H1 (cell line): ENCODE measurements at regions not wholly inside any gene's neighbourhood (a gene's known extent, or its start where the extent isn't known, plus 50 kb on each side); places are given as distances from the start of the nearest gene placed in this dataset.

Experiments
- CTCF ChIA-PET: fragments of 300-600 bp; sonication (Branson Sonifier 250); formaldehyde crosslinking; loops from one replicate; lab custom pipeline; 2021; ENCODE audit not compliant: partially characterized antibody; lab: Charles Lee
- POLR2A ChIA-PET: fragments of 300-600 bp; sonication (Branson Sonifier 250); formaldehyde crosslinking; loops from one replicate; lab custom pipeline; 2021; ENCODE audit warnings: inconsistent platforms; ENCODE audit not compliant: partially characterized antibody; lab: Charles Lee
- DNase-seq, 2 experiments: peaks; one replicate each; pipeline versions ENCODE4 v3.0.0 to v3.0.0-alpha.2; 2010 to 2022; ENCODE audit warnings: low spot score in 2 of 2, low read depth in 1 of 2, mixed read lengths in 1 of 2
- FAIRE-seq: peaks from 2 replicates; lab custom pipeline; 2011; peaks lifted over from hg19 to GRCh38; lab: Jason Lieb, UNC
- H2AFZ ChIP-seq: 2 replicates; pipeline ENCODE4 v1.8.1; 2012; ENCODE audit warnings: low read length, inconsistent platforms
- H2AK5ac ChIP-seq: 2 replicates; pipeline ENCODE4 v1.6.1; 2013; ENCODE audit warnings: low read depth, low read length
- H2BK120ac ChIP-seq: replicated peaks from 2 replicates; pipeline ENCODE3; 2013; ENCODE audit warnings: low read depth, low read length, inconsistent platforms
- H2BK12ac ChIP-seq: 2 replicates; pipeline ENCODE4 v1.6.1; 2013; ENCODE audit warnings: low read depth, low read length
- H2BK15ac ChIP-seq: 2 replicates; pipeline ENCODE4 v1.6.1; 2013; ENCODE audit warnings: low read length
- H2BK20ac ChIP-seq: 2 replicates; pipeline ENCODE4 v1.6.1; 2013; ENCODE audit warnings: low read length
- H2BK5ac ChIP-seq: 2 replicates; pipeline ENCODE4 v1.6.1; 2013; ENCODE audit warnings: low read depth, low read length
- H3K14ac ChIP-seq: 2 replicates; pipeline ENCODE4 v1.6.1; 2013; ENCODE audit warnings: inconsistent platforms; ENCODE audit not compliant: insufficient read length
- H3K18ac ChIP-seq: 2 replicates; pipeline ENCODE4 v1.6.1; 2013; ENCODE audit warnings: low read length; ENCODE audit errors: extremely low read depth
- H3K23ac ChIP-seq: 2 replicates; pipeline ENCODE4 v1.6.1; 2013; ENCODE audit warnings: inconsistent platforms; ENCODE audit not compliant: insufficient read length
- H3K23me2 ChIP-seq: 2 replicates; pipeline ENCODE4 v1.6.1; 2013; ENCODE audit warnings: low read depth, low read length
- H3K27ac ChIP-seq: 2 replicates; pipeline ENCODE4 v1.6.1; 2011; ENCODE audit warnings: low read depth, low read length, inconsistent platforms
- H3K27me3 ChIP-seq, 4 experiments: replicated peaks in 1 of 4; 1 replicate in 1 of 4; 2 replicates in 3 of 4; pipeline versions ENCODE4 v1.6.1 to v1.8.1; 2011 to 2013; ENCODE audit warnings: low read length in 3 of 4, mild to moderate bottlenecking in 3 of 4, inconsistent platforms in 2 of 4, mixed read lengths in 2 of 4, moderate library complexity in 1 of 4; ENCODE audit not compliant: control insufficient read depth in 3 of 4, insufficient read depth in 3 of 4; ENCODE audit errors: extremely low read depth in 1 of 4
- H3K36me3 ChIP-seq, 4 experiments: 2 replicates each; pipeline versions ENCODE4 v1.6.1 to v1.8.1; 2011 to 2013; ENCODE audit warnings: mild to moderate bottlenecking in 4 of 4, low read length in 3 of 4, moderate library complexity in 2 of 4, control low read depth in 1 of 4, inconsistent platforms in 1 of 4; ENCODE audit not compliant: insufficient read depth in 4 of 4, control insufficient read depth in 2 of 4
- H3K4ac ChIP-seq: replicated peaks from 2 replicates; pipeline ENCODE3; 2013; ENCODE audit warnings: low read length, low read depth, mixed read lengths, inconsistent platforms; ENCODE audit not compliant: insufficient read length
- H3K4me1 ChIP-seq, 4 experiments: replicated peaks in 1 of 4; 1 replicate in 1 of 4; 2 replicates in 3 of 4; pipeline versions ENCODE4 v1.6.1 to v1.8.1; 2011 to 2013; ENCODE audit warnings: low read length in 3 of 4, inconsistent platforms in 2 of 4, mixed read lengths in 1 of 4; ENCODE audit not compliant: insufficient read depth in 4 of 4, control insufficient read depth in 3 of 4
- H3K4me2 ChIP-seq, 2 experiments: 2 replicates each; pipeline versions ENCODE4 v1.6.1 to v1.8.1; 2011 to 2013; ENCODE audit warnings: low read depth in 2 of 2, low read length in 2 of 2, control low read depth in 1 of 2, inconsistent platforms in 1 of 2, mild to moderate bottlenecking in 1 of 2; ENCODE audit not compliant: insufficient read depth in 1 of 2
- H3K4me3 ChIP-seq, 4 experiments: fragments of 200-600, 300-600 bp in 1 of 4; sonication (generic), shearing (Covaris generic), sonication (Bioruptor Twin) in 1 of 4; 2 replicates each; pipeline versions ENCODE4 v1.5.1 to v1.8.1; 2011 to 2016; ENCODE audit warnings: low read length in 4 of 4, low read depth in 3 of 4, control low read depth in 2 of 4, inconsistent platforms in 2 of 4, mild to moderate bottlenecking in 2 of 4, mixed read lengths in 1 of 4, moderate library complexity in 1 of 4; ENCODE audit not compliant: insufficient read depth in 2 of 4; ENCODE audit errors: extremely low read depth in 1 of 4
- H3K56ac ChIP-seq: replicated peaks from 2 replicates; pipeline ENCODE3; 2013; ENCODE audit warnings: low read depth, mild to moderate bottlenecking, mixed read lengths, low read length, inconsistent platforms; ENCODE audit not compliant: insufficient read length
- H3K79me1 ChIP-seq: 2 replicates; pipeline ENCODE4 v1.6.1; 2013; ENCODE audit warnings: low read depth, low read length, control low read depth
- H3K79me2 ChIP-seq, 2 experiments: 2 replicates each; pipeline versions ENCODE4 v1.6.1 to v1.8.1; 2012 to 2013; ENCODE audit warnings: low read length in 2 of 2, mild to moderate bottlenecking in 2 of 2, inconsistent platforms in 1 of 2; ENCODE audit not compliant: insufficient read depth in 2 of 2, control insufficient read depth in 1 of 2
- H3K9ac ChIP-seq, 4 experiments: replicated peaks in 1 of 4; 1 replicate in 1 of 4; 2 replicates in 3 of 4; pipeline versions ENCODE4 v1.6.1 to v1.8.1; 2011 to 2013; ENCODE audit warnings: low read depth in 3 of 4, low read length in 3 of 4, control low read depth in 2 of 4, mild to moderate bottlenecking in 2 of 4, moderate library complexity in 2 of 4, inconsistent platforms in 1 of 4; ENCODE audit errors: extremely low read depth in 1 of 4
- H3K9me3 ChIP-seq, 2 experiments: 2 replicates each; pipeline versions ENCODE4 v1.6.1 to v1.8.1; 2012 to 2013; ENCODE audit warnings: mild to moderate bottlenecking in 2 of 2, moderate library complexity in 2 of 2, control low read depth in 1 of 2, inconsistent platforms in 1 of 2, low read depth in 1 of 2, low read length in 1 of 2, mixed read lengths in 1 of 2; ENCODE audit not compliant: insufficient read depth in 2 of 2
- H4K20me1 ChIP-seq, 2 experiments: replicated peaks in 1 of 2; 2 replicates each; pipeline versions ENCODE3 to v1.8.1; 2011 to 2013; ENCODE audit warnings: inconsistent platforms in 2 of 2, low read length in 2 of 2, mild to moderate bottlenecking in 1 of 2; ENCODE audit not compliant: insufficient read depth in 2 of 2, control insufficient read depth in 1 of 2
- H4K5ac ChIP-seq: 2 replicates; pipeline ENCODE4 v1.6.1; 2013; ENCODE audit warnings: low read length, low read depth, mixed read lengths, inconsistent platforms; ENCODE audit not compliant: insufficient read length
- H4K8ac ChIP-seq: 2 replicates; pipeline ENCODE4 v1.8.0; 2013; ENCODE audit warnings: mild to moderate bottlenecking, moderate library complexity, low read length, inconsistent platforms; ENCODE audit not compliant: insufficient read depth; ENCODE audit errors: extremely low read depth
- H4K91ac ChIP-seq: replicated peaks from 2 replicates; pipeline ENCODE3; 2013; ENCODE audit warnings: low read length, mixed read lengths, inconsistent platforms; ENCODE audit not compliant: insufficient read length
- ATF3 ChIP-seq: IDR thresholded peaks from 2 replicates; pipeline ENCODE4 v1.6.1; 2011; ENCODE audit warnings: low read depth, mild to moderate bottlenecking, low read length; ENCODE audit not compliant: insufficient read depth
- CTBP2 ChIP-seq: IDR thresholded peaks from 2 replicates; pipeline ENCODE4 v1.7.0; 2011; ENCODE audit warnings: borderline replicate concordance, mild to moderate bottlenecking, moderate library complexity, mixed read lengths, low read length; ENCODE audit not compliant: insufficient read depth, insufficient read length
- EZH2 ChIP-seq: fragments of 200-600 bp; sonication (generic); IDR thresholded peaks from 2 replicates; pipeline ENCODE4 v1.7.1; 2012; ENCODE audit warnings: low read depth, mild to moderate bottlenecking, moderate library complexity, low read length, inconsistent platforms; ENCODE audit not compliant: severe bottlenecking
- POLR2AphosphoS5 ChIP-seq: IDR thresholded peaks from 2 replicates; pipeline ENCODE4 v1.6.1; 2011; ENCODE audit warnings: low read depth, low read length
- WGBS, 2 experiments: shearing (Covaris generic) in 1 of 2; methylation state at CpG; one replicate each; pipeline versions ENCODE4 v1.1.6 to v1.1.7; 2013 to 2015; ENCODE audit warnings: low lambda C conversion rate in 2 of 2, mixed read lengths in 2 of 2, inconsistent platforms in 1 of 2, low coverage in 1 of 2, missing lambda C conversion rate in 1 of 2; ENCODE audit not compliant: insufficient replicate concordance in 2 of 2, insufficient coverage in 1 of 2, insufficient read length in 1 of 2; ENCODE audit errors: extremely low coverage in 1 of 2, missing lambda C conversion rate in 1 of 2; 5-methylcytosine and 5-hydroxymethylcytosine counted together
- TF ChIP-seq, protein P1 (sequence below): IDR thresholded peaks from 2 replicates; pipeline ENCODE4 v1.6.1; 2011; ENCODE audit warnings: low read length, improper control_type of control experiment

DNA sequence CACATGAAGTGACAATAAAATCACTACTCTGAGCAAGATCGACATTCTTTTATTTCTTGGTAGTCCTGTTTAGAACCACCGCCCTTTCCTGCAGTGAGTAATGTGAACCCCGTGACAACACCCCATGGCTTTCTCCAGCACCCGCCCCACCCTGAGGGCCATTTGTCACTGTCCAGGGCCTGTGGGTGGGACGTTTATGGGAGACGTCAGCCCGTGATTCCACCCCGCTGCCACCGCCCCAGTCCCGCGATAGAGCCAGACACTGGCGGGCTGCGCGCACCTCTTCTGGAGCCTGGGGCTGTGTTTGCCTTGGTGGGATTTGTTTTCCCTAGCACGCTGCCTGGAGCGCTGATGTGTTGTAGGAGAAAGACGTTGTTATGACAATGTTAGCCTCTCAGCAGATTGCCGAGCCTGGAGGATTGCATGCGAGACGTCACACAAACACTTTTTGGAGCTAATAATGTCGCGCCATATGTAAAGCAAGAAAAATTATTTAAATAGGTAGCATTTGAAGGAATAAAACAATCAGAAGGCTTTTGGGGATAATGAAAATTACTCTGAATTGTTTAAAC is 263.7 kb downstream of the TEX29 start:
- H3K79me1 ChIP-seq = no peaks in the 10 kb centered on the region
- no peaks in the 10 kb centered on the region for H3K4me1 ChIP-seq
- no peaks in the 10 kb centered on the region for H3K36me3 ChIP-seq
- H4K5ac ChIP-seq = no peak overlapping the region
- no peak for DNase-seq
- H2BK20ac ChIP-seq = no peak overlapping the region
- H4K8ac ChIP-seq = no peak overlapping the region
- H3K4ac ChIP-seq = no peak overlapping the region
- no peak overlapping the region for H3K56ac ChIP-seq
- no peaks in the 10 kb centered on the region for H3K27me3 ChIP-seq
- FAIRE-seq = no peak
- no peak overlapping the region for H2BK5ac ChIP-seq
- no peak overlapping the region for H3K18ac ChIP-seq
- H3K4me2 ChIP-seq = no peak overlapping the region
- no peak overlapping the region for H2AK5ac ChIP-seq
- H2BK15ac ChIP-seq = no peak overlapping the region
- no peak overlapping the region for H4K91ac ChIP-seq
- no peak overlapping the region for H2AFZ ChIP-seq
- no peak overlapping the region for H3K27ac ChIP-seq
- no peaks in the 10 kb centered on the region for H3K79me2 ChIP-seq
- H3K23ac ChIP-seq = no peak overlapping the region
- ChIA-PET CTCF (interaction anchor here (0.5 kb wide), 1 partner anchor 12 kb away, joined by 3 read pairs; no protein-coding TSS in a partner anchor), POLR2A (no interaction called here)
- no peak overlapping the region for H3K4me3 ChIP-seq
- WGBS, 2 experiments = 94% methylated on average over 22 of the region's 22 CpGs; no CpG with 5 or more reads in 1 of the 2 experiments
- H3K14ac ChIP-seq = no peak overlapping the region
- H3K23me2 ChIP-seq = no peaks in the 10 kb centered on the region
- no peak overlapping the region for H2BK12ac ChIP-seq
- H2BK120ac ChIP-seq = no peak overlapping the region
- peaks cover 3% of the 10 kb centered on the region in 2 experiments; a peak in 1 of 4 replicates for H3K9me3 ChIP-seq
- no peaks in the 10 kb centered on the region for H4K20me1 ChIP-seq
- H3K9ac ChIP-seq = no peak overlapping the region
- TF ChIP-seq CTBP2 (no peak), EZH2 (no peak), ATF3 (no peak), POLR2AphosphoS5 (no peak)
- TF ChIP-seq, protein P1, sequence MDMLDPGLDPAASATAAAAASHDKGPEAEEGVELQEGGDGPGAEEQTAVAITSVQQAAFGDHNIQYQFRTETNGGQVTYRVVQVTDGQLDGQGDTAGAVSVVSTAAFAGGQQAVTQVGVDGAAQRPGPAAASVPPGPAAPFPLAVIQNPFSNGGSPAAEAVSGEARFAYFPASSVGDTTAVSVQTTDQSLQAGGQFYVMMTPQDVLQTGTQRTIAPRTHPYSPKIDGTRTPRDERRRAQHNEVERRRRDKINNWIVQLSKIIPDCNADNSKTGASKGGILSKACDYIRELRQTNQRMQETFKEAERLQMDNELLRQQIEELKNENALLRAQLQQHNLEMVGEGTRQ = no peak
